Keratinocyte (primary cell): ENCODE measurements at regions not wholly inside any gene's neighbourhood (a gene's known extent, or its start where the extent isn't known, plus 50 kb on each side); places are given as distances from the start of the nearest gene placed in this dataset.

Source experiments
- DNase-seq: peaks from one replicate; pipeline ENCODE4 v3.0.0-alpha.2; 2011; ENCODE audit warnings: low read depth, missing footprints, low spot score
- FAIRE-seq: peaks from 2 replicates; lab custom pipeline; 2011; peaks lifted over from hg19 to GRCh38; lab: Jason Lieb, UNC
- H2AFZ ChIP-seq: 2 replicates; pipeline ENCODE4 v1.6.0; 2012; ENCODE audit warnings: low read length, control low read depth, inconsistent platforms; ENCODE audit not compliant: control insufficient read depth
- H3K27ac ChIP-seq: 2 replicates; pipeline ENCODE4 v1.5.1; 2011; ENCODE audit warnings: low read length; ENCODE audit not compliant: control insufficient read depth, insufficient read depth
- H3K27me3 ChIP-seq: 3 replicates; pipeline ENCODE4 v1.6.0; 2011; ENCODE audit warnings: low read length; ENCODE audit not compliant: control insufficient read depth, insufficient read depth; ENCODE audit errors: extremely low read depth
- H3K36me3 ChIP-seq, 2 experiments: 2 replicates in 1 of 2; 3 replicates in 1 of 2; pipeline ENCODE4 v1.5.1; 2011; ENCODE audit warnings: low read length in 2 of 2, mild to moderate bottlenecking in 1 of 2; ENCODE audit not compliant: control insufficient read depth in 2 of 2, insufficient read depth in 2 of 2; ENCODE audit errors: extremely low read depth in 1 of 2
- H3K4me1 ChIP-seq: 3 replicates; pipeline ENCODE4 v1.5.1; 2011; ENCODE audit warnings: low read length; ENCODE audit not compliant: control insufficient read depth, insufficient read depth; ENCODE audit errors: extremely low read depth
- H3K4me2 ChIP-seq: 3 replicates; pipeline ENCODE4 v1.6.0; 2011; ENCODE audit warnings: low read depth, low read length; ENCODE audit not compliant: control insufficient read depth, insufficient read depth; ENCODE audit errors: extremely low read depth
- H3K4me3 ChIP-seq, 3 experiments: fragments of 200-600 bp in 1 of 3; sonication (generic) in 1 of 3; 2 replicates in 2 of 3; 3 replicates in 1 of 3; pipeline ENCODE4 v1.5.1; 2011 to 2016; ENCODE audit warnings: low read length in 3 of 3, mild to moderate bottlenecking in 3 of 3, control low read depth in 2 of 3, inconsistent platforms in 1 of 3, low read depth in 1 of 3, mixed read lengths in 1 of 3, mixed run types in 1 of 3, moderate library complexity in 1 of 3; ENCODE audit not compliant: control insufficient read depth in 2 of 3, insufficient read depth in 2 of 3; ENCODE audit errors: extremely low read depth in 1 of 3
- H3K79me2 ChIP-seq: 2 replicates; pipeline ENCODE4 v1.6.0; 2012; ENCODE audit warnings: low read length; ENCODE audit not compliant: control insufficient read depth, insufficient read depth
- H3K9ac ChIP-seq: 3 replicates; pipeline ENCODE4 v1.6.0; 2011; ENCODE audit warnings: low read length; ENCODE audit not compliant: control insufficient read depth, insufficient read depth; ENCODE audit errors: extremely low read depth
- H3K9me1 ChIP-seq: 3 replicates; pipeline ENCODE4 v1.6.0; 2011; ENCODE audit warnings: low read length; ENCODE audit not compliant: control insufficient read depth, insufficient read depth; ENCODE audit errors: extremely low read depth
- H3K9me3 ChIP-seq: 2 replicates; pipeline ENCODE4 v1.5.1; 2012; ENCODE audit warnings: low read depth, low read length; ENCODE audit not compliant: control insufficient read depth
- H4K20me1 ChIP-seq: 3 replicates; pipeline ENCODE4 v1.6.0; 2011; ENCODE audit warnings: low read length; ENCODE audit not compliant: control insufficient read depth, insufficient read depth; ENCODE audit errors: extremely low read depth
- CTCF ChIP-seq, 3 experiments: IDR thresholded peaks in 1 of 3; conservative IDR thresholded peaks in 1 of 3; optimal IDR thresholded peaks in 1 of 3; 2 replicates in 2 of 3; 3 replicates in 1 of 3; pipeline versions ENCODE3 to v1.5.1; 2011; ENCODE audit warnings: low read length in 3 of 3, mild to moderate bottlenecking in 3 of 3, moderate library complexity in 2 of 3, control low read depth in 1 of 3, inconsistent platforms in 1 of 3; ENCODE audit not compliant: insufficient read depth in 2 of 3; ENCODE audit errors: extremely low read depth in 1 of 3
- EZH2 ChIP-seq: IDR thresholded peaks from one replicate; pipeline ENCODE4 v1.6.1; 2012; ENCODE audit warnings: inconsistent platforms, mild to moderate bottlenecking, low read length, moderate library complexity
- dilution Hi-C: fragments of 300-500 bp; cut with MboI; formaldehyde crosslinking; loops from one replicate; pipeline ENCODE4 v1.7.0; 2020; ENCODE audit warnings: low sequenced_read_pairs; ENCODE audit not compliant: extremely low pct_ligation_motif_present

GRCh38 chr11:19420868-19421533 is 180.3 kb upstream of the E2F8 start:
- Histone ChIP-seq H4K20me1 (no peaks in the 10 kb centered on the region), H3K4me2 (no peak overlapping the region), H3K9ac (no peak overlapping the region), H3K4me3 (no peak overlapping the region), H2AFZ (no peak overlapping the region), H3K4me1 (no peaks in the 10 kb centered on the region), H3K79me2 (no peaks in the 10 kb centered on the region), H3K9me1 (no peaks in the 10 kb centered on the region), H3K27me3 (peaks cover 9% of the 10 kb centered on the region), H3K27ac (no peak overlapping the region), H3K9me3 (no peaks in the 10 kb centered on the region), H3K36me3 (no peaks in the 10 kb centered on the region)
- DNase-seq, result no peak
- FAIRE-seq, result no peak
- TF ChIP-seq EZH2 (no peak), CTCF (optimal IDR thresholded peaks at IDR 0.05 in 1 of 3, IDR thresholded peaks at IDR 0.05 in 1 of 3, conservative IDR thresholded peaks at IDR 0.05 in 1 of 3; ENCODE audit: extremely low read depth in 1 of 3, insufficient read depth in 2 of 3, low read length in 3 of 3) (no peak)
- dilution Hi-C loops, result no loop called here

GRCh38 chr11:19419808-19420207 is 179.1 kb upstream of the E2F8 start:
- Histone ChIP-seq H3K79me2 (no peaks in the 10 kb centered on the region), H3K4me2 (no peak overlapping the region), H3K36me3 (no peaks in the 10 kb centered on the region), H4K20me1 (no peaks in the 10 kb centered on the region), H3K27ac (no peak overlapping the region), H3K4me3 (no peak overlapping the region), H3K9me1 (no peaks in the 10 kb centered on the region), H3K4me1 (no peaks in the 10 kb centered on the region), H3K27me3 (peaks cover 9% of the 10 kb centered on the region), H3K9me3 (no peaks in the 10 kb centered on the region), H2AFZ (no peak overlapping the region), H3K9ac (no peak overlapping the region)
- dilution Hi-C loops, result no loop called here
- FAIRE-seq (no peak), DNase-seq (no peak)
- TF ChIP-seq CTCF (optimal IDR thresholded peaks at IDR 0.05 in 1 of 3, IDR thresholded peaks at IDR 0.05 in 1 of 3, conservative IDR thresholded peaks at IDR 0.05 in 1 of 3; ENCODE audit: extremely low read depth in 1 of 3, insufficient read depth in 2 of 3, low read length in 3 of 3) (no peak), EZH2 (no peak)
